HepG2 (cell line): ENCODE measurements at regions not wholly inside any gene's neighbourhood (a gene's known extent, or its start where the extent isn't known, plus 50 kb on each side); places are given as distances from the start of the nearest gene placed in this dataset.

Experiments
- ATAC-seq: fragments of 200-7000 bp; cut with Tn5 transposase; 3 replicates; pipeline ENCODE4 v1.9.1; 2020; ENCODE audit warnings: mild to moderate bottlenecking, moderate library complexity
- BruUV-seq: library from RNA; stranded (reverse); fragments of 400-500 nt; replicated peaks from 2 replicates; lab custom pipeline; 2021; lab: Mats Ljungman, UMichigan
- CTCF ChIA-PET: fragments of 300-600 bp; formaldehyde crosslinking; extraction: SDS; loops from one replicate; lab custom pipeline; 2021; ENCODE audit warnings: low total read pairs, inconsistent platforms, low intra/inter-chr PET ratio; lab: Yijun Ruan, JAX
- POLR2A ChIA-PET: fragments of 350-600 bp; sonication (Branson Sonifier 250); formaldehyde crosslinking; loops from one replicate; lab custom pipeline; 2020; ENCODE audit warnings: antibody characterized with exemption, inconsistent platforms; lab: Yijun Ruan, JAX
- DNase-seq: peaks from one replicate; pipeline ENCODE4 v3.0.0-alpha.2; 2015; ENCODE audit warnings: low spot score
- FAIRE-seq: peaks from 3 replicates; lab custom pipeline; 2011; peaks lifted over from hg19 to GRCh38; lab: Jason Lieb, UNC
- H2AFZ ChIP-seq: one replicate; pipeline ENCODE4 v1.6.1; 2011; ENCODE audit warnings: low read length, inconsistent platforms
- H3K27ac ChIP-seq: fragments of 300-600 bp; 3 replicates; pipeline ENCODE4 v1.8.0; 2011; ENCODE audit warnings: mixed run types, mild to moderate bottlenecking, mixed read lengths, low read length, inconsistent platforms; ENCODE audit not compliant: insufficient read depth; ENCODE audit errors: extremely low read length
- H3K27me3 ChIP-seq, 2 experiments: fragments of 200-600 bp in 1 of 2; 2 replicates in 1 of 2; 3 replicates in 1 of 2; pipeline versions ENCODE4 v1.6.0 to v1.8.0; 2011; ENCODE audit warnings: low read length in 2 of 2, mild to moderate bottlenecking in 2 of 2, moderate library complexity in 2 of 2, inconsistent platforms in 1 of 2; ENCODE audit not compliant: insufficient read depth in 2 of 2, control insufficient read depth in 1 of 2
- H3K36me3 ChIP-seq, 2 experiments: fragments of 200-600 bp in 1 of 2; replicated peaks in 1 of 2; 2 replicates in 1 of 2; 3 replicates in 1 of 2; pipeline versions ENCODE4 v1.5.1 to v1.8.0; 2011; ENCODE audit warnings: low read length in 2 of 2, inconsistent platforms in 1 of 2; ENCODE audit not compliant: insufficient read depth in 2 of 2, control insufficient read depth in 1 of 2
- H3K4me1 ChIP-seq: 2 replicates; pipeline ENCODE4 v1.5.1; 2012; ENCODE audit warnings: low read length, inconsistent platforms; ENCODE audit not compliant: insufficient read depth
- H3K4me2 ChIP-seq: 2 replicates; pipeline ENCODE4 v1.6.0; 2011; ENCODE audit warnings: low read depth, low read length, inconsistent platforms
- H3K4me3 ChIP-seq, 3 experiments: fragments of 200-600 bp in 1 of 3; sonication (generic), shearing (Covaris generic) in 1 of 3; replicated peaks in 1 of 3; 2 replicates each; pipeline ENCODE4 v1.5.1; 2011 to 2016; ENCODE audit warnings: low read length in 3 of 3, inconsistent platforms in 2 of 3, low read depth in 2 of 3, mild to moderate bottlenecking in 2 of 3, control low read depth in 1 of 3, mixed read lengths in 1 of 3; ENCODE audit not compliant: insufficient read depth in 1 of 3
- H3K79me2 ChIP-seq: one replicate; pipeline ENCODE4 v1.6.1; 2011; ENCODE audit warnings: low read length, inconsistent platforms; ENCODE audit not compliant: insufficient read depth
- H3K9ac ChIP-seq: 2 replicates; pipeline ENCODE4 v1.6.0; 2011; ENCODE audit warnings: mild to moderate bottlenecking, low read depth, low read length, inconsistent platforms; ENCODE audit not compliant: insufficient read depth
- H3K9me3 ChIP-seq: 2 replicates; pipeline ENCODE4 v1.5.1; 2012; ENCODE audit warnings: mild to moderate bottlenecking, low read length
- H4K20me1 ChIP-seq: 2 replicates; pipeline ENCODE4 v1.6.0; 2011; ENCODE audit warnings: inconsistent platforms, mild to moderate bottlenecking, low read length, moderate library complexity; ENCODE audit not compliant: insufficient read depth
- ATF7-NPFF ChIP-seq: sonication (generic); formaldehyde crosslinking; IDR thresholded peaks from 2 replicates; pipeline ENCODE4 v1.8.1; 2023; ENCODE audit warnings: mild to moderate bottlenecking, low read depth, missing genetic modification reagents, moderate library complexity
- HOXA9 ChIP-seq: sonication (generic); formaldehyde crosslinking; IDR thresholded peaks from 2 replicates; pipeline ENCODE4 v1.8.1; 2022; ENCODE audit warnings: missing genetic modification reagents, mild to moderate bottlenecking, moderate library complexity, borderline replicate concordance
- KDM2A ChIP-seq: sonication (generic); formaldehyde crosslinking; IDR thresholded peaks from 2 replicates; pipeline ENCODE4 v1.4.0; 2020; ENCODE audit warnings: low read depth, missing genetic modification reagents, borderline replicate concordance
- MEIS1 ChIP-seq: sonication (generic); formaldehyde crosslinking; IDR thresholded peaks from 2 replicates; pipeline ENCODE4 v1.9.0; 2021; ENCODE audit warnings: mild to moderate bottlenecking, missing genetic modification reagents, moderate library complexity, borderline replicate concordance
- NCOA5 ChIP-seq: sonication (generic); formaldehyde crosslinking; IDR thresholded peaks from 2 replicates; pipeline ENCODE4 v1.4.0; 2020; ENCODE audit warnings: missing genetic modification reagents
- RNF2 ChIP-seq: fragments of 450-650 bp; conservative IDR thresholded peaks from 2 replicates; pipeline ENCODE4 v1.6.1; 2016; ENCODE audit warnings: low read depth
- SMC3 ChIP-seq: IDR thresholded peaks from 2 replicates; pipeline ENCODE4 v1.6.1; 2011; ENCODE audit warnings: low read length, improper control_type of control experiment
- ZFX ChIP-seq: sonication (generic); formaldehyde crosslinking; IDR thresholded peaks from 2 replicates; pipeline ENCODE4 v1.4.0; 2020; ENCODE audit warnings: mild to moderate bottlenecking, low read depth, missing genetic modification reagents, moderate library complexity
- ZKSCAN8 ChIP-seq: IDR thresholded peaks from 2 replicates; pipeline ENCODE4 v1.6.1; 2016; ENCODE audit warnings: borderline replicate concordance, missing genetic modification reagents, missing compliant biosample characterization
- ZNF383 ChIP-seq: sonication (generic); formaldehyde crosslinking; IDR thresholded peaks from 2 replicates; pipeline ENCODE4 v1.4.0; 2020; ENCODE audit warnings: missing genetic modification reagents, mild to moderate bottlenecking, borderline replicate concordance
- WGBS: methylation state at CpG from one replicate; pipeline ENCODE4 v1.1.6; 2017; ENCODE audit warnings: low lambda C conversion rate; 5-methylcytosine and 5-hydroxymethylcytosine counted together
- in situ Hi-C: cut with HindIII; loops from 2 replicates; pipeline ENCODE4 v1.10.0; 2017; ENCODE audit warnings: low pct_unique_long_range_greater_than_20kb; ENCODE audit not compliant: extremely low pct_ligation_motif_present
- intact Hi-C: fragments of 100-400 bp; cut with micrococcal nuclease; formaldehyde crosslinking; loops from one replicate; pipeline ENCODE4 v1.10.0; 2022; ENCODE audit not compliant: unreplicated experiment
- TF ChIP-seq, protein P1 (sequence below): sonication (generic); formaldehyde crosslinking; IDR thresholded peaks from 2 replicates; pipeline ENCODE4 v1.4.0; 2020; ENCODE audit warnings: missing genetic modification reagents
- TF ChIP-seq, protein P2 (sequence below): sonication (generic); formaldehyde crosslinking; IDR thresholded peaks from 2 replicates; pipeline ENCODE4 v1.5.0; 2020; ENCODE audit warnings: missing genetic modification reagents, mild to moderate bottlenecking, borderline replicate concordance

GRCh38 chr16:54501797-54502196 lies 215.2 kb upstream of the IRX3 start (continued):
- TF ChIP-seq HOXA9 (CRISPR knock-in tag) (no peak), KDM2A (no peak), ZNF383 (CRISPR knock-in tag) (no peak), ATF7-NPFF (CRISPR knock-in tag) (no peak)

DNA sequence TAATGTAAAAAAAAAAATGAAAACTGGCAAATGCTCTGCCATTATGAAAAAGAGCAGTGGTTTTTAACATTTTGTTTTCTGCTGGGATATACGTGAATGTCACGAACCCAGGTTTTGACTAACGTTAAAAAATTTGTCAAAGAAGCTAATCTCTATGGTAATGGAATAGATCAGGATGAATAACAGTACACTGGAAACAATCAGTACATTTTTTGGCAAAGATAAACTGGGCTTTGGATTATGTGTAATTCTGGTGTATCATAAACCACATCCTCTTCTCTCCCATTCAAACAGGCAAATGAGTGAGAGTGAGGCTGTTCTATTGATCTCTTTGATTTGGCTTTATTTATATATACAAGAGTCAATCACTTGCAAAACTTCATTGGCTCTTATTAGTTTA lies 207.0 kb upstream of the IRX3 start:
- Histone ChIP-seq H3K27ac (no peak overlapping the region), H3K9me3 (peaks cover 16% of the 10 kb centered on the region; the same call in 1 of the 2 replicates), H2AFZ (no peak overlapping the region), H3K4me1 (no peaks in the 10 kb centered on the region), H3K9ac (no peak overlapping the region), H3K4me2 (no peak overlapping the region), H3K79me2 (no peaks in the 10 kb centered on the region), H3K27me3 (no peaks in the 10 kb centered on the region; a peak in 1 of 5 replicates), H4K20me1 (no peaks in the 10 kb centered on the region), H3K4me3 (no peak overlapping the region), H3K36me3 (no peaks in the 10 kb centered on the region)
- ChIA-PET POLR2A (no interaction called here), CTCF (no interaction called here)
- no TSS peak for BruUV-seq
- TF ChIP-seq NCOA5 (CRISPR knock-in tag) (no peak), SMC3 (no peak), ZFX (CRISPR knock-in tag) (no peak), MEIS1 (CRISPR knock-in tag) (no peak), RNF2 (no peak), ZKSCAN8 (CRISPR knock-in tag) (no peak)
- TF ChIP-seq, protein P1, sequence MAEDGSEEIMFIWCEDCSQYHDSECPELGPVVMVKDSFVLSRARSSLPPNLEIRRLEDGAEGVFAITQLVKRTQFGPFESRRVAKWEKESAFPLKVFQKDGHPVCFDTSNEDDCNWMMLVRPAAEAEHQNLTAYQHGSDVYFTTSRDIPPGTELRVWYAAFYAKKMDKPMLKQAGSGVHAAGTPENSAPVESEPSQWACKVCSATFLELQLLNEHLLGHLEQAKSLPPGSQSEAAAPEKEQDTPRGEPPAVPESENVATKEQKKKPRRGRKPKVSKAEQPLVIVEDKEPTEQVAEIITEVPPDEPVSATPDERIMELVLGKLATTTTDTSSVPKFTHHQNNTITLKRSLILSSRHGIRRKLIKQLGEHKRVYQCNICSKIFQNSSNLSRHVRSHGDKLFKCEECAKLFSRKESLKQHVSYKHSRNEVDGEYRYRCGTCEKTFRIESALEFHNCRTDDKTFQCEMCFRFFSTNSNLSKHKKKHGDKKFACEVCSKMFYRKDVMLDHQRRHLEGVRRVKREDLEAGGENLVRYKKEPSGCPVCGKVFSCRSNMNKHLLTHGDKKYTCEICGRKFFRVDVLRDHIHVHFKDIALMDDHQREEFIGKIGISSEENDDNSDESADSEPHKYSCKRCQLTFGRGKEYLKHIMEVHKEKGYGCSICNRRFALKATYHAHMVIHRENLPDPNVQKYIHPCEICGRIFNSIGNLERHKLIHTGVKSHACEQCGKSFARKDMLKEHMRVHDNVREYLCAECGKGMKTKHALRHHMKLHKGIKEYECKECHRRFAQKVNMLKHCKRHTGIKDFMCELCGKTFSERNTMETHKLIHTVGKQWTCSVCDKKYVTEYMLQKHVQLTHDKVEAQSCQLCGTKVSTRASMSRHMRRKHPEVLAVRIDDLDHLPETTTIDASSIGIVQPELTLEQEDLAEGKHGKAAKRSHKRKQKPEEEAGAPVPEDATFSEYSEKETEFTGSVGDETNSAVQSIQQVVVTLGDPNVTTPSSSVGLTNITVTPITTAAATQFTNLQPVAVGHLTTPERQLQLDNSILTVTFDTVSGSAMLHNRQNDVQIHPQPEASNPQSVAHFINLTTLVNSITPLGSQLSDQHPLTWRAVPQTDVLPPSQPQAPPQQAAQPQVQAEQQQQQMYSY (CRISPR knock-in tag): no peak
- TF ChIP-seq, protein P2, sequence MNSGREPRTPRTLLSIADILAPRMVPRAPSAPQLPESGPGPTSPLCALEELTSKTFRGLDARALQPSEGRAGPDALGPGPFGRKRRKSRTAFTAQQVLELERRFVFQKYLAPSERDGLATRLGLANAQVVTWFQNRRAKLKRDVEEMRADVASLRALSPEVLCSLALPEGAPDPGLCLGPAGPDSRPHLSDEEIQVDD (CRISPR knock-in tag): no peak
- no peak for ATAC-seq
- WGBS: 3% methylated on average over 3 of the region's 3 CpGs
- no peak for DNase-seq
- no peak for FAIRE-seq
- in situ Hi-C loops (no loop called here), intact Hi-C loops (no loop called here)
